NCI-H2171 treated with DMSO at 0.1 percent for 48 hours (cell line): ENCODE measurements at regions not wholly inside any gene's neighbourhood (a gene's known extent, or its start where the extent isn't known, plus 50 kb on each side); places are given as distances from the start of the nearest gene placed in this dataset.
"Not testable (repeated sequence)": the region's sequence is repeated elsewhere in the genome, so short reads cannot be mapped to it uniquely, and the experiment has no call there.

Experiments used
- DNase-seq: peaks from one replicate; lab custom pipeline; 2025; lab: John Stamatoyannopoulos, UW

DNA sequence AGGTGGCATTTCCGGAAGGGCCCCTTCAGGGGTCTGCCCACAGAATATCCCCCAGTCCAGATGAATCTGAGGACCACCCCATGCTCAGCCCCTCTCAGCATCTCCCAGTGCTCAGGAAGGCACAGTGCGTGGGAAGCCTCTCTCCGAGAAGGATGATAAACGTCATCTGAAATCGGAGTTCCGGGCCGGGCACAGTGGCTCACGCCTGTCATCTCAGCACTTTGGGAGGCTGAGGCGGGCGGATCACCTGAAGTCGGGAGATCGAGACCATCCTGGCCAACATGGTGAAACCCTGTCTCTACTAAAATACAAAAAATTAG lies 74.5 kb upstream of the PPP1R26 start:
- DNase-seq = not testable (repeated sequence)

DNA sequence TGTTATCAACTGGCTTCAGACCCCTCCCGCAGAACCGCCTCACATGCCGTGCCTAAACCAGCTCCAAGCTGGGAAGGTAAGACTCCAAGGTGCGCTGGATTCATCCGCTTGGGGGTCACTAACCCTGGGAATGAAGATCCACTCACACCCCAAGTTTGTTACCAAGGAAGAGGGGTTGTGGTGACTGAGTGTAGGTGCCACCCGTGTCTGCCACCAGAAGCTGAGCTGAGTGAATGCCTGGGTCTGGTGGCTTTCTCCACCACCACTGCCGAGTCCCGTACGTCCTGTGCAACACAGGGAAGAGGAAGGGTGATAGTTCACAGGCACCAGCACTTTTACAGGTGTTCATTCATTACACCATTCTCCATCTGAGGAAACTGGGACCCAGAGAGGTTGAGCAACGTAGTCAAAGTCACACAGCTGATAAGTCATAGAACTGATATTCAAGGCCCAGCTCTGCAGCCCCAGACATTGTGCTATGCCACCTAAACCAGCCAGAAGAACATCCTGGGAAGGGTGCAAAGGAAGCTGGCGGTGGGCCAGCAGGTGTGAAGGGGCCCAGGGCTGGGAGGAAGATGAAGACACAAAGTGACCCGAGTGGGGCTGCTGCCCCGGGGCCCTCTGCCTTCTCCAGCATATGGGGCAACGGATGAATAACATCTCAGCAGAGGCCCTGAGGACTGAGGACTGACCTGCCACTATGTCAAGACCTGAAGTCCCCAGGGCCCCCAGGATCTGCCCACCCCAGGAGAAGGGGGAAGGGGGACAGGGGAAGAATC lies 70.9 kb upstream of the PPP1R26 start:
- DNase-seq = no peak

DNA sequence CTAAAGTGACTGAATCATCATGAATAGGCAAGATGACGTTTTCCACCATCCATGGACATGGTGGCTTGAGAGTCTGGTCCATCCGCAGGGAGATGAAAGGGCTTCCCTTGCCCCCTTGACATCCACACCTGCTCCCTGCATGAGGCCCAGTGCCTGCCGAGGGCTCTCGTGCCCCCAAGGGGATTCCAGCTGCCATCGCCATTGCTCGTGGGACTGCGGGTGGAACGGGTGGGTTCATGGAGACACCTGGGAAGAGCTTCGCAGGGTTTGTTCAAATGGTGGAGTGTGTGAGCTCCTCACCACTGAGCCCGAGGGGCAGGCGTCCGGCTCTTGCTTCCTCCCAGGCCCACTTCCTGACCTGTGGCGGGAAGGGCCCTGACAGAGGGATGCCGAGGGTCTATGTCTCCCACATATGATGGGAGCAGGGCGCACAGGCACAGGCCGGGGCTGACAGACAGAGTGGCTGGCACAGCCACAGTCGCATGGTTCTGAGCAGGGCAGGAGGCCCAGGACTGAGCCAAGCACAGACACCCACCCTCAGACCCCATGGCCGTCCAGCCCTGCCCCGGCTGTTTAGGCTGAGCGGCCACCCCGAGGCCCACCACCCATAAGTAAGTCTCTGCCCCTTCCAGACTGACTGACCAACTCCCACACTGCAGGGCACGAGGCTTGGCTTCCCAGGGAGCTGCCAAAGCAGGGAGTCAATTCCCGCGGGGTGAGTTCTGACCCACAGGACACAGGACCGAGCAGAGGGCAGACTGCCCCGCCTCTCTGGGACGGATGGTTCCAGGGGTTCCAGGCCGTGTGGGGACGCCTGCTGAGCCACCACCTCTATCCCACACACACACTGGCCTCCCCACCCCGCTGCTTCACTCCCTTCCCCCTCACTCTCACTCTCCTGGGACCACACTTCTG lies 70.0 kb upstream of the PPP1R26 start:
- no peak for DNase-seq

DNA sequence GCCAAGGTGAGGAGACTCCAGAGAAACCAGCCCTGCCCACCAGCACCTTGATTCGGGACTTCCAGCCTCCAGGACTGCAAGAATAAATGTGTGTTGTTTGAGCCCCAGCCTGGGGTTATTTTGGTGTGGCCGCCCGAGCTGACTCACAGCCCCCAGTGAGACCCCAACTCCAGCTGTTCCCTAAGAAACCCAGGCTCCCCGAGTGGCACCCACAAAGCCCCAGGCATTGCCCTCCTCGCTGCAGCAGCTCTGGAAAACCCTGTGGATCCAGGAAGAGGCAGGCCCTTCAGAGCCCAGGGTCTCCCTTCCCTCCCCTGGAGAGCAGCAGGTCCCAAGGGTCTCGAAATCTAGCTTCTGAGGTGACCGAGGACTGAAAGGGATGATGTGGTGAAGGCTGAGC lies 69.2 kb upstream of the PPP1R26 start:
- DNase-seq = no peak

DNA sequence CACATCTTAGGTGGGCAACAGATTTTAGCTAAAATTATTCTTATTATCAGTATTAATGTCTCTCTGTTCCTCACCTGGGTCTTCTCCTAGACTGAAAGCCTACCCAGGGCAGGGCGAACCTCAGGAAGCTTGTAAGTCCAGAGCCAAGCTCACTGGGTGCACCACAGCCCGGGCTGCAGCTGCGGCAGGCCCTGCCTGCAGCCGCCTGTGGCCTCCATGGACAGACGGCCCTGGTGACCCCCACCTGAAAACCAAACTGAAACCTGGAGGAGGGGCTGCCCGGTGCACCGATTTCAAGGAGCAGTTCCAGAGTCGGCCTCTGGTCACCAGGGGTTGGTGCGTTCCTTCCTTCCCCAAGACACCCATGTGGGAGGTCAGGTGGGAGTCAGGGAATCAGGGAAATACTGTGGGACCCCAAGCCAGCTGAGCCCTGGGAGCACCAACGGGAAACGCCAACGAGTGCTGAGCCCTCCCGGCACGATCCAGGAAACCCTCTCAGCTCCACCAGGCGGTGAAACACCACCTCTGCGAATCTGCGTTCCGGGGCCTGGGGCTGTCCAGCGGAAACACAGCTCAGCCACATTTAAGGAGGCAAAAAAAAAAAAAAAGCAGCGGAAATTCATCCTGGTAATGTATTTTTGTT lies 68.6 kb upstream of the PPP1R26 start:
- no peak for DNase-seq

DNA sequence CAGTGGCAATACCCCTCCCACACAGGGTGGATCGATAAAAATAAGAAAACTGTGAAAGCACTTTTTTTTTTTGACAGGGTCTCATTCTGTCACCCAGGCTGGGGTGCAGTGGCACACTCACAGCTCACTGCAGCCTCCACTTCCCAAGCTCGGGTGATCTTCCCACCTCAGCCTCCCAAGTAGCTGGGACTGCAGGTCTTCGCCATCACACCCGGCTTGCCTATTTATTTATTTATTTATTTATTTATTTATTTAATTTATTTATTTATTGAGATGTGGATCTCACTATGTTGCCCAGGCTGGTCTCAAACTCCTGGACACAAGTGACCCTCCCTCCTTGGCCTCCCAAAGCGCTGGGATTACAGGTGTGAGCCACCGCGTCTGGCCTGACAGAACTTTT lies 68.0 kb upstream of the PPP1R26 start:
- DNase-seq = not testable (repeated sequence)

DNA sequence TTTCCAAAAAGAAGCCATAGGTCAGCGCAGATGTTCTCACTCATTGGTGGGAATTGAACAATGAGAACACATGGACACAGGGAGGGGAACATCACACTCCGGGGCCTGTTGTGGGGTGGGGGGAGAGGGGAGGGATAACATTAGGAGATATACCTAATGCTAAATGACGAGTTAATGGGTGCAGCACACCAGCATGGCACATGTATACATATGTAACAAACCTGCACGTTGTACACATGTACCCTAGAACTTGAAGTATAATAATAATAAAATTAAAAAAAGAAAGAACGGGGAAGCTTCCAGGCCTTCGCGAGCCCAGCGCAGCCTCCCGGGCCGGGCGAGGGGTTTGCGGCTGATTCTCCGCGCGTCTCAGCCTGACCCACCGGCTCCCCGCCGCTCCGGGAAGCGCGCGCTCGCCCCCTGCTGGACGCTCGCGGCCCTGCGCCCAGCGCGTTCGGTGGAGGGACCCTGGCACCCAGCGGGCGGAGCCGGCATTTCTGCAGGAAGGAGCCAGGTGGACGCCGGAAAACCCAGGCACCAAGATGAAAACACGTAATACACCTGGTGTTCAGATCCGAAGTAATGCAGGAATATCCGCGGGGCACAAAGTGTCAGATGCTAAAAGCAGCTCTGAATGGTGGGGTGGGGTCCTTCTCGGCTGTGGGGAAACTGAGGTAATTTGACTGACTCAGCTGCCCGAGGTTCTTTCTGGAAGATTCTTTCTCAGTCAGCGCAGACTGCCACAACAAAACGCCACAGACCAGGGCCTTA lies 67.1 kb upstream of the PPP1R26 start:
- peak; percentile 90 for DNase-seq

DNA sequence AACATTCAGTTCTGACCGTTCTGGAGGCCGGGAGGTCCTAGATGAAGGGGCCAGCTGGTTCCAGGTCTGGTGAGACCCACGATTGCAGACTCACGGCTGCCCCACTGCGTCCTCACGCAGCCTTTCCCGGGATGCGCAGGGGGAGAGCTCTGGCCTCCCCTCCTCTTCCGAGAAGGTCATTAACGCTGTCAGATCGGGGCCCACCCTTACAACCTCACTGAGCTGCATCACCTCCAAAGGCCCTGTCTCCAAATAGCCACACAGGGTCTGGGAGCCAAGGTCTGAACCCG lies 66.6 kb upstream of the PPP1R26 start:
- DNase-seq = no peak

DNA sequence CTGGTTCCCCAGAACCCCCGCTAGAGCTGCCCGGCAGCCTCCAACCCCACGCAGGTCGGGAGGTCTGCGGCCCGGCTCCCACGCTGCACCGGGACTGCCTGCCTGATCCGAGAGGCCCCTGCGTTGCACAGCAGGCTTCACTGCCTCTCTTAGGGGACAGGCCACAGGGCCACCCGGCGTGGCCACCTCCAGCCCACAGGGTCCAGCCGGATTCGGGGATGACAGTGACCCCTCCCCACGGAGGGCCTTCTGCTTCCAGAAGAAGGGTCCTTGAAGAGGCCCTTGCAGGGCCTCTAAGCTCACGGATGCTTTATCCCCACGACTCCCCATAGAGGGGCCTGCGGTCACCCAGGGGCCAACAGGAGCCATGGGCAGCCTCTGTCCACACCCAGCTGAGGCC lies 66.1 kb upstream of the PPP1R26 start:
- no peak for DNase-seq

DNA sequence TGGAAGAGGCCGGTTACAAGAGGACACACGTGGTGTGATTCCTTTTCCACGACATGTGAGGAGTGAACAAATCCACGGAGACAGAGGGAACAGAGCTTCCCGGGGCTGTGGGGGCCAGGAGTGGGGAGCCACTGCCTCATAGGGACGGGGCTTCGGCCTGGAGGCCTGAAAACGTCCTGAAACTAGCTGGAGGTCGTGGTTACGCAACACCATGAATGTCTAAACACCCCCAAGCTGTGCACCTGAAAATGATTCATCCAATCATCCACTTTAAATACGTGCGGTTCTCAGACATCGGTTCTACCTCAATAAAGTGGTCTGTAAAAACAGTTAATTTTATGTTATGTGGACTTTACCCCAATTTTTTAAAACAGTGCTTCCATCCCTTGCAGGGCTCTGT lies 65.3 kb upstream of the PPP1R26 start:
- DNase-seq = no peak

DNA sequence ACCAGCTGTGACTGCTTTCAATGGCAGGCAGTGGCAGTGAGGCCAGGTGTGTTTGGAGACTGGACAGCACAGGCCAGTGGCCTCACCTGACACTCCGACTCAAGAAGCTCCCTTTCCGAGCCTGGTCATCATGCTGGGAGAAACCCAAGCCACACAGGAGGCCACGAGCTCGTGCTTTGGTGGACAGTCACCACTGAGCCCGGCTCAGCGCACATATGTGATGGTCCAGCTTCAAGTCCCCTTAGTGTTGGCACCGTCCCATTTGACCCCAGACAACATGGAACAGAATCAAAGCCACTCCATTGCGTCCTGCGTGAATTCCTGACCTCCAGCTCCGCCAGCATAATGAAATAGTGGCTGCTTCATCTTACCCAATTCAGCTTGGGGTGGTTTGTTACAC lies 64.0 kb upstream of the PPP1R26 start:
- no peak for DNase-seq

DNA sequence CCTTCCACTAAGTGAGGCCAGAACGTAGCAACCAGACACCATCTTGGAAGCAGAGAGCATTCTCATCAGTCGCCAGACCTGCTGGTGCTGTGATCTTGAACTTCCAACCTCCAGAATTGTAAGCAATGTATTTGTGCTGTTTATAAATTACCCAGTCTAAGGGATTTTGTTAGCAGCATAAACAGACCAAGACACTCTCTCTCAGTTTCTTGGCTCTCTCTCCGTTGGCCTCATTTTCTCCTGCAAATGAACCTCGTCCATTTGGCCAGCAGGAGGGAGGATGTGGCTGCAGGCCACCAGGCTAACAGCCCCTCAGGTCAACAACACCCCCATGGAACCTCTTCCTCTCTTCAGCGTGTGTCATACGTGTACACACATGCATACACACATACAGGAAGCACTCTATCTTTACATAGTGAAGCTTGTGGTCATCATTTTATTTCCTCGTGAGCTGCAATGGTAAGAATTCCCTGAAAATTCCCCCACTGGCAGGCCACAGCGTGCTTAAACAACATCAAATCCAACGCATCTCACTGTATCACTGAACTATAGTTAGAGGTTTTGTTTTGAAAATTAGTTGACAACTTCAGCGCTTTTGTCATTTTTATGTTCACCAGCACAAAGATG lies 62.8 kb upstream of the PPP1R26 start:
- no peak for DNase-seq

DNA sequence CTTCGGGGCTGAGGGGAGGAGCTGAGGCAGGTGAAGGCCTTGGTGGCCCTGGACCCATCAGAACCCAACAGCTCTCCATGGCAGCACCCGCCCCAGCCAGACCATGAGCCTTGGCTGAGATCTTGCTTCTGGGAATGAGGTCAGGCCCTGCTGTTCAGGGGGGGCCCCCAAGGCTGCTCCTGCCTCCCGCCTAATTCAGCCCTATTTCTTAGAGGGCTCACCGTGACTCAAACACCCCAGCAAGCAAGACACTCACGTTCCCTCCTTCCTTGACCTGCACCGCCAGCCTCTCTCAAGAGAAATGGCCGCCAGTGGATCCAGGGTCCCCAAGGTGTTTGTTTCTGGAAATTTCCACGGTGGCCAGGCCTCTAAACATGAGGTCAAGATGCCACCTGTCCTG lies 61.4 kb upstream of the PPP1R26 start:
- no peak for DNase-seq

DNA sequence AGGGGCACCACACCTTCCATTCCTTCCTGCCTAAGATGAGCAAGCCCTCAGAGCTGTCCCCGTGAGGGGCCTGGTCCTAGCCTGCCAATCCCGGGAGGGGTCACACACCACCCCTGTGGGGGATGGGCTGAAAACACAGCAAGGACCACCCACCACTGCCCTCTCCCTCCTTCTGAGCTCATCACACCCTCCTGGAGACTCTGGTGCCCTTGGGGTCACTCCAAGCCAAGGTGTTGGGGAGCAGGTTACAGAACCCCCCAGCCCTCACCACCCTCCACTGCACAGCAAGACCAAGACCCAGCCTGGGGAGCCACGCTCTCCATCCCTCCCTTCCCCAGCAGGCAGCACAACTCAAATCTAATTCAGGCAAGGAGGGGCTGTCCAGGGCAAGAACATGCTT lies 60.5 kb upstream of the PPP1R26 start:
- DNase-seq = no peak

DNA sequence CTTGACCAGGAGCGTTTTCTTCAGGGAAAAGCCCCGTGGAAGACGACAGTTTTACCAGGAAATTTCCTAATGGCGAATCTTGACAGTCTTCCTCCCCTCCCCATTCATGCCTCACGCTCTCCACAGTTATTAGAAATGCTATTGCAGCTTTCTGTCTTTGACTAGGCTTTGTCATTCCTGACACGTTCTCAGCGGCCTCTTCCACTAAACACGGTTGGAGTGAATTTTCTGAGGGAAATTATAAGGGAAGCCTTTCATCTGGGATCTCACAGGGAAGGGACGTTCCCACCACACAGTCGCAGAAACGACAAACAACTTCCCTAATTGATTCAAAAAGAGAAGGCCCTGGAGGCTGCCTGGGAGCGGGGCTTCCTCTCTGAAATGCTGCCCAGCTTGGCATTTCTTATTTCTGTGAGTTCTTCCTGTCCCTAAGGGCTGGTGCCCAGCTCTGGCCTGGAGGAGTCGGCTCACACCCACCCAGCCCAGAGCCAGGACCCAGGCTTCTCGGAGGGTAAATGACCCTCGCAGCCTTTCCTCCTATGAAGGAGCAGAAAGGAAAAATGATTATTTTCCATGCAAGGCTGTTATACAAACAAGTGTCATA lies 57.1 kb upstream of the PPP1R26 start:
- no peak for DNase-seq

DNA sequence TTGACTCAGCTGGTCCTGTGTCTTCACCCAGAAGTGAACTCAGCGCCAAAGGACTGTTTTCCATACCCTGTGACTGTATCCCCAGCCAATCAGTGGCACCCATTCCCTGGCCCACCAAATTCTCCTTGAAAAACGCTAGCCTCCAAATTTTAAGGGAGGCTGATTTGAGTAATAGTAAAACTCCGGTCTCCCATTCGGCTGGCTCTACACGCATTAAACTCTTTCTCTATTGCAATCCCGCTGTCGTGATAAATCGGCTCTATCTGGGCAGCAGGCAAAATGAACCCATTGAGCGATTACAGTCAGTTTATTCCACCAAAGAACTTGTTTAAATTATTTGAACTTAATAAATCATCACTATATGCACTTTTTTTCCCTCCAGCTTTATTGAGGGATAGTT lies 55.9 kb upstream of the PPP1R26 start:
- DNase-seq = no peak
